ENCODE measurements at regions not wholly inside any gene's neighbourhood (a gene's known extent, or its start where the extent isn't known, plus 50 kb on each side); places are given as distances from the start of the nearest gene placed in this dataset.

DNA sequence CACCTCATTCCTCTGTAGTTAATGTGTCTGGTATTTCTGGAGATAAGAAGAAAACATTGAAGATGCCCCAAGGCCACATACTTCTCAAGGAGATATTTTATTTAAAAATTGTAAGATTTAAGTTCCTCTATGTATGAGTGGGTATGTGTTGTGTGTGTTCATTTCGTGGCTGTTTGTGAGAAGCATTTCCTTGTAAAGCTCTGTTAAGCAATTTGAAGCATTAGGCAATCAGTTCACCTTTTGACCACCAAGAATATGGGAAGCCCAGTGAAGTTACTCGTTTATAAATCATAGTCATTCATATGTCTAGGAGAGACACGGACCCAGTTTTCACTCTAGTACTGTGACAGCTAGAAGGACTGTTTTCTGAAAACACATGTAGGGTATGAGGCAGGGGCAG is 717.6 kb upstream of the MAP3K7 start:
- H3K9me3 ChIP-seq (ENCODE audit: low read length), result no peaks in the 10 kb centered on the region
- no peak for TF ChIP-seq EZH2 (IDR thresholded peaks at IDR 0.05; ENCODE audit: low read length, unreplicated experiment)
- TF ChIP-seq EZH2phosphoT487 (IDR thresholded peaks at IDR 0.05; ENCODE audit: borderline replicate concordance, low read length), result no peak
- TF ChIP-seq CTCF (conservative IDR thresholded peaks at IDR 0.05; ENCODE audit: low read depth, low read length), result no peak
- CTCF ChIA-PET, result no interaction called here
- no peaks in the 10 kb centered on the region for H3K27me3 ChIP-seq (ENCODE audit: low read length)
- H3K9ac ChIP-seq (ENCODE audit: low read length), result no peak overlapping the region
- POLR2A ChIA-PET (ENCODE audit: unreplicated experiment), result no interaction called here
- no peak overlapping the region for H3K4me3 ChIP-seq (ENCODE audit: low read length)
- DNase-seq (no peak), ATAC-seq (no peak)
- H3K27ac ChIP-seq (ENCODE audit: low read length), result no peak overlapping the region
- no peaks in the 10 kb centered on the region for H3K36me3 ChIP-seq (ENCODE audit: low read depth, low read length)
- H3K4me1 ChIP-seq (ENCODE audit: insufficient read depth, low read length), result no peaks in the 10 kb centered on the region
- H2AFZ ChIP-seq (ENCODE audit: low read length), result no peak overlapping the region
- intact Hi-C loops (cut with micrococcal nuclease), result no loop called here
- no peaks in the 10 kb centered on the region for H4K20me1 ChIP-seq (ENCODE audit: low read length)
- H3K4me2 ChIP-seq (ENCODE audit: low read length), result no peak overlapping the region
- no TSS peak for BruUV-seq (replicated peaks)
- H3K79me2 ChIP-seq (ENCODE audit: low read length), result no peaks in the 10 kb centered on the region
- H3F3A ChIP-seq (ENCODE audit: low read length, unreplicated experiment), result no peaks in the 10 kb centered on the region
- H3K9me2 ChIP-seq (replicated peaks; ENCODE audit: low read length), result no peaks in the 10 kb centered on the region

DNA sequence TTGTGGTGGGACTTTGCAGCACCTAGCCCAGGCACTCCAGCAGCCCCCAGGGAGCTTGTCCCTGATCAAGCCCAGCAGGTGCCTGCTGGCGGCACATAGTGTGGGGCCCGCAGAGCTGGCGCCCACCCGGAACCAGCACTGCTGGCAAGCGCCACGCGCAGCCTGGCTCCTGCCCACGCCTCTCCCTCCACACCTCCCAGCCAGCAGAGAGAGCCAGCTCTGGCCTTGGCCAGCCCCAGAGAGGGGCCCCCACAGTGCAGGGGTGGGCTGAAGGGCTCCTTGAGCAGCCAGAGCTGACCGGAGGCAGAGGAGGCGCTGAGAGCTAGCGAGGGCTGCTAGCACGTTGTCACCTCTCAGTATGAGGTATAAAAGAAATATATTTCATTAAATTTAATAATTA is 716.5 kb upstream of the MAP3K7 start:
- Histone ChIP-seq H3K79me2 (ENCODE audit: low read length) (no peaks in the 10 kb centered on the region), H3K9me2 (replicated peaks; ENCODE audit: low read length) (no peaks in the 10 kb centered on the region), H3K4me1 (ENCODE audit: insufficient read depth, low read length) (no peaks in the 10 kb centered on the region), H3K27ac (ENCODE audit: low read length) (no peak overlapping the region), H4K20me1 (ENCODE audit: low read length) (no peaks in the 10 kb centered on the region), H3K9ac (ENCODE audit: low read length) (no peak overlapping the region), H3K27me3 (ENCODE audit: low read length) (no peaks in the 10 kb centered on the region), H3K36me3 (ENCODE audit: low read depth, low read length) (no peaks in the 10 kb centered on the region), H3K4me2 (ENCODE audit: low read length) (no peak overlapping the region), H3K4me3 (ENCODE audit: low read length) (no peak overlapping the region), H3F3A (ENCODE audit: low read length, unreplicated experiment) (no peaks in the 10 kb centered on the region), H3K9me3 (ENCODE audit: low read length) (no peaks in the 10 kb centered on the region), H2AFZ (ENCODE audit: low read length) (no peak overlapping the region)
- TF ChIP-seq EZH2phosphoT487 (IDR thresholded peaks at IDR 0.05; ENCODE audit: borderline replicate concordance, low read length), result no peak
- TF ChIP-seq CTCF (conservative IDR thresholded peaks at IDR 0.05; ENCODE audit: low read depth, low read length), result no peak
- no peak for TF ChIP-seq EZH2 (IDR thresholded peaks at IDR 0.05; ENCODE audit: low read length, unreplicated experiment)
- intact Hi-C loops (cut with micrococcal nuclease), result no loop called here
- BruUV-seq (replicated peaks), result no TSS peak
- ATAC-seq (no peak), DNase-seq (no peak)
- POLR2A ChIA-PET (ENCODE audit: unreplicated experiment), result no interaction called here
- CTCF ChIA-PET, result no interaction called here

DNA sequence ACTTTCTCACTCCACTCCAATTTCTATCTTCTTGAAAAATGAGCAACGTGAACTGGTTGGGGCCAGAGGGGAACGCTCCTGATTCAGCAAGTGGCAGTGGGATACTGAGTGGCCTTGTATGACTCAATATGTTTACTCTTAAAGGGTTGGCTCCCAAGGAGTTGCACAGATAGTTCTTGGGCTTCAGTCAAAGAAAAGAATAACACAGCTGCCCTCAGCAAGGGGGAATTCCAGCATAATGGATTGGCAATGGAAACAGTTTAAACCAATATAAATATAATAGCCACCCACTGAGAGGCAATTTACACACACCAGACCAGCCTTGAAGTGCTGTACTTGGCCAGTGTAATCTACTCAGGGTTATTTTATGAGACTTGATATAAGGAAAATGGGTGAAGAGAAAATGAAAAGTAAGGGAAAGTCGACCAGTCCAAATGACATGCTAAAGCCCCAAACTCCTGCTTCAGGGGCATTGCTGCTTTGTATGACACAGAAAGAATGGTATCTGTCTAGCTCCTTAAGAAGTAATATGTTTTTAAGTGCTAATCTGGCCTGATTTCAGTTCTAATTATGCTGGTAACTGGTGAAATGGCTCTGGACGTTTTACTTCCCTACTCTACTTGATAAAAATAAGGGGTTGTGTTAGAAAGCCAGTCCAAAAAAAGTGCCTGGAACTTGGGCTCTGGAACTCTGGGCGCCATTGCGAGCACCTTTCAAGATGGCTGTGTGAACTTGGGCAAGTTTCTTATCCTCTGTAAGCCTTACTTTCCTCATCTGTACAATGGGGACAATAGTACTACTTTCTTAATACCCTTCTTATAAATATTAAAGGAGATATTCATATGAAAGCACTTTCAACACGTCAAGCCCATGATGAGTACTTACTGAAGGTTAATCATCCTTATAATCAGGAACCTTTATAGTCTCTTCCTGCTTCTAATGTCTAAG is 712.9 kb upstream of the MAP3K7 start:
- Histone ChIP-seq H3K4me3 (ENCODE audit: low read length) (no peak overlapping the region), H3F3A (ENCODE audit: low read length, unreplicated experiment) (no peaks in the 10 kb centered on the region), H3K27me3 (ENCODE audit: low read length) (no peaks in the 10 kb centered on the region), H3K4me1 (ENCODE audit: insufficient read depth, low read length) (no peaks in the 10 kb centered on the region), H3K9me2 (replicated peaks; ENCODE audit: low read length) (no peaks in the 10 kb centered on the region), H4K20me1 (ENCODE audit: low read length) (no peaks in the 10 kb centered on the region), H3K9me3 (ENCODE audit: low read length) (no peaks in the 10 kb centered on the region), H3K79me2 (ENCODE audit: low read length) (no peaks in the 10 kb centered on the region), H3K36me3 (ENCODE audit: low read depth, low read length) (no peaks in the 10 kb centered on the region), H2AFZ (ENCODE audit: low read length) (no peak overlapping the region), H3K9ac (ENCODE audit: low read length) (no peak overlapping the region), H3K4me2 (ENCODE audit: low read length) (no peak overlapping the region), H3K27ac (ENCODE audit: low read length) (no peak overlapping the region)
- ChIA-PET CTCF (no interaction called here), POLR2A (ENCODE audit: unreplicated experiment) (no interaction called here)
- BruUV-seq (replicated peaks), result no TSS peak
- ATAC-seq (peak; percentile 57), DNase-seq (peak; percentile 9)
- intact Hi-C loops (cut with micrococcal nuclease), result no loop called here
- TF ChIP-seq EZH2phosphoT487 (IDR thresholded peaks at IDR 0.05; ENCODE audit: borderline replicate concordance, low read length) (no peak), EZH2 (IDR thresholded peaks at IDR 0.05; ENCODE audit: low read length, unreplicated experiment) (no peak), CTCF (conservative IDR thresholded peaks at IDR 0.05; ENCODE audit: low read depth, low read length) (no peak)

All from PC-3 (cell line).